GM23248 (cell line): ENCODE measurements at regions not wholly inside any gene's neighbourhood (a gene's known extent, or its start where the extent isn't known, plus 50 kb on each side); places are given as distances from the start of the nearest gene placed in this dataset.

Source experiments
- EZH2 ChIP-seq: fragments of 200-600 bp; sonication (generic); IDR thresholded peaks from 2 replicates; pipeline ENCODE4 v1.6.1; 2018; ENCODE audit warnings: antibody characterized with exemption, mild to moderate bottlenecking; ENCODE audit not compliant: insufficient read depth, poor library complexity, severe bottlenecking
- EZH2phosphoT487 ChIP-seq: fragments of 200-600 bp; sonication (generic); IDR thresholded peaks from 2 replicates; pipeline ENCODE4 v1.6.1; 2018; ENCODE audit warnings: antibody characterized with exemption, moderate library complexity, mild to moderate bottlenecking, low read depth; ENCODE audit not compliant: insufficient read depth

- no peak for TF ChIP-seq EZH2
- TF ChIP-seq EZH2phosphoT487 = no peak
These were observed 82.3 kb downstream of the MACIR start for GRCh38 chr5:103340717-103341388.
